ENCODE measurements at regions not wholly inside any gene's neighbourhood (a gene's known extent, or its start where the extent isn't known, plus 50 kb on each side); places are given as distances from the start of the nearest gene placed in this dataset.

GRCh38 chr1:72649211-72649888 lies 367.0 kb upstream of the NEGR1 start:
- Mint-ChIP-seq H3K4me3 (no peak overlapping the region), H3K27me3 (no peaks in the 10 kb centered on the region), H3K36me3 (ENCODE audit: low read depth) (no peaks in the 10 kb centered on the region), H3K4me1 (no peaks in the 10 kb centered on the region), H3K27ac (no peak overlapping the region)
- no peak for DNase-seq
- no peak for ATAC-seq
- no peaks in the 10 kb centered on the region for H3K9me3 ChIP-seq (ENCODE audit: control insufficient read depth, low read length, poor library complexity, severe bottlenecking)

GRCh38 chr1:72648465-72648864 lies 366.1 kb upstream of the NEGR1 start:
- H3K9me3 ChIP-seq (ENCODE audit: control insufficient read depth, low read length, poor library complexity, severe bottlenecking) = no peaks in the 10 kb centered on the region
- DNase-seq (no peak), ATAC-seq (no peak)
- Mint-ChIP-seq H3K4me3 (no peak overlapping the region), H3K4me1 (no peaks in the 10 kb centered on the region), H3K27me3 (no peaks in the 10 kb centered on the region), H3K36me3 (ENCODE audit: low read depth) (no peaks in the 10 kb centered on the region), H3K27ac (no peak overlapping the region)

GRCh38 chr1:72643142-72643541 lies 360.8 kb upstream of the NEGR1 start:
- DNase-seq (no peak), ATAC-seq (no peak)

GRCh38 chr1:72637593-72637992 lies 355.3 kb upstream of the NEGR1 start:
- Mint-ChIP-seq H3K27ac (no peak overlapping the region), H3K4me3 (no peak overlapping the region), H3K4me1 (no peaks in the 10 kb centered on the region), H3K27me3 (no peaks in the 10 kb centered on the region), H3K36me3 (ENCODE audit: low read depth) (no peaks in the 10 kb centered on the region)
- ATAC-seq (no peak), DNase-seq (no peak)
- peaks cover 4% of the 10 kb centered on the region for H3K9me3 ChIP-seq (ENCODE audit: control insufficient read depth, low read length, poor library complexity, severe bottlenecking)

More at GRCh38 chr1:72643142-72643541, 360.8 kb upstream of the NEGR1 start:
- no peaks in the 10 kb centered on the region for H3K4me1 Mint-ChIP-seq
- H3K9me3 ChIP-seq (ENCODE audit: control insufficient read depth, low read length, poor library complexity, severe bottlenecking) = peaks cover 4% of the 10 kb centered on the region
- no peaks in the 10 kb centered on the region for H3K36me3 Mint-ChIP-seq (ENCODE audit: low read depth)
- H3K4me3 Mint-ChIP-seq = no peak overlapping the region
- no peaks in the 10 kb centered on the region for H3K27me3 Mint-ChIP-seq
- no peak overlapping the region for H3K27ac Mint-ChIP-seq

GRCh38 chr1:72636631-72637030 lies 354.3 kb upstream of the NEGR1 start:
- H3K36me3 Mint-ChIP-seq (ENCODE audit: low read depth) = no peaks in the 10 kb centered on the region
- H3K27me3 Mint-ChIP-seq = no peaks in the 10 kb centered on the region

GRCh38 chr1:72635719-72636118 lies 353.4 kb upstream of the NEGR1 start:
- Mint-ChIP-seq H3K4me1 (no peaks in the 10 kb centered on the region), H3K27me3 (no peaks in the 10 kb centered on the region), H3K36me3 (ENCODE audit: low read depth) (no peaks in the 10 kb centered on the region), H3K4me3 (no peak overlapping the region), H3K27ac (no peak overlapping the region)
- ATAC-seq = no peak
- H3K9me3 ChIP-seq (ENCODE audit: control insufficient read depth, low read length, poor library complexity, severe bottlenecking) = peaks cover 4% of the 10 kb centered on the region
- no peak for DNase-seq

More at GRCh38 chr1:72636631-72637030, 354.3 kb upstream of the NEGR1 start:
- Mint-ChIP-seq H3K27ac (no peak overlapping the region), H3K4me3 (no peak overlapping the region), H3K4me1 (no peaks in the 10 kb centered on the region)
- DNase-seq (no peak), ATAC-seq (no peak)
- peaks cover 4% of the 10 kb centered on the region for H3K9me3 ChIP-seq (ENCODE audit: control insufficient read depth, low read length, poor library complexity, severe bottlenecking)

GRCh38 chr1:72634946-72635345 lies 352.6 kb upstream of the NEGR1 start:
- Mint-ChIP-seq H3K4me1 (no peaks in the 10 kb centered on the region), H3K27me3 (no peaks in the 10 kb centered on the region), H3K36me3 (ENCODE audit: low read depth) (no peaks in the 10 kb centered on the region), H3K27ac (no peak overlapping the region), H3K4me3 (no peak overlapping the region)
- ATAC-seq (no peak), DNase-seq (no peak)
- peaks cover 4% of the 10 kb centered on the region for H3K9me3 ChIP-seq (ENCODE audit: control insufficient read depth, low read length, poor library complexity, severe bottlenecking)

GRCh38 chr1:72631449-72631848 lies 349.1 kb upstream of the NEGR1 start:
- Mint-ChIP-seq H3K27ac (no peak overlapping the region), H3K4me1 (no peaks in the 10 kb centered on the region), H3K36me3 (ENCODE audit: low read depth) (no peaks in the 10 kb centered on the region), H3K27me3 (no peaks in the 10 kb centered on the region), H3K4me3 (no peak overlapping the region)
- DNase-seq = no peak
- ATAC-seq = no peak
- H3K9me3 ChIP-seq (ENCODE audit: control insufficient read depth, low read length, poor library complexity, severe bottlenecking) = peaks cover 2% of the 10 kb centered on the region

- no peak overlapping the region for H3K4me3 Mint-ChIP-seq
Measured at GRCh38 chr1:72623299-72623708, 341.0 kb upstream of the NEGR1 start.

GRCh38 chr1:72620453-72620852 lies 338.1 kb upstream of the NEGR1 start:
- Mint-ChIP-seq H3K4me3 (no peak overlapping the region), H3K27me3 (no peaks in the 10 kb centered on the region), H3K4me1 (no peaks in the 10 kb centered on the region), H3K27ac (no peak overlapping the region), H3K36me3 (ENCODE audit: low read depth) (no peaks in the 10 kb centered on the region)
- no peaks in the 10 kb centered on the region for H3K9me3 ChIP-seq (ENCODE audit: control insufficient read depth, low read length, poor library complexity, severe bottlenecking)
- ATAC-seq = no peak
- DNase-seq = no peak

More at GRCh38 chr1:72623299-72623708, 341.0 kb upstream of the NEGR1 start:
- Mint-ChIP-seq H3K36me3 (ENCODE audit: low read depth) (no peaks in the 10 kb centered on the region), H3K4me1 (no peaks in the 10 kb centered on the region), H3K27me3 (no peaks in the 10 kb centered on the region), H3K27ac (no peak overlapping the region)
- H3K9me3 ChIP-seq (ENCODE audit: control insufficient read depth, low read length, poor library complexity, severe bottlenecking) = peaks cover 2% of the 10 kb centered on the region
- ATAC-seq (no peak), DNase-seq (no peak)

- no peak overlapping the region for H3K4me3 Mint-ChIP-seq
- no peaks in the 10 kb centered on the region for H3K9me3 ChIP-seq (ENCODE audit: control insufficient read depth, low read length, poor library complexity, severe bottlenecking)
- no peak overlapping the region for H3K27ac Mint-ChIP-seq
- no peaks in the 10 kb centered on the region for H3K4me1 Mint-ChIP-seq
- H3K36me3 Mint-ChIP-seq (ENCODE audit: low read depth) = no peaks in the 10 kb centered on the region
- no peak for ATAC-seq
- no peaks in the 10 kb centered on the region for H3K27me3 Mint-ChIP-seq
- no peak for DNase-seq
Measured at GRCh38 chr1:72606216-72606810, 324.0 kb upstream of the NEGR1 start.

- no peaks in the 10 kb centered on the region for H3K36me3 Mint-ChIP-seq (ENCODE audit: low read depth)
- no peak for ATAC-seq
- no peak overlapping the region for H3K27ac Mint-ChIP-seq
- H3K9me3 ChIP-seq (ENCODE audit: control insufficient read depth, low read length, poor library complexity, severe bottlenecking) = no peaks in the 10 kb centered on the region
- no peak for DNase-seq
- no peak overlapping the region for H3K4me3 Mint-ChIP-seq
- H3K27me3 Mint-ChIP-seq = no peaks in the 10 kb centered on the region
- H3K4me1 Mint-ChIP-seq = no peaks in the 10 kb centered on the region
Measured at GRCh38 chr1:72601035-72601674, 318.8 kb upstream of the NEGR1 start.

GRCh38 chr1:72586023-72586685 lies 303.8 kb upstream of the NEGR1 start:
- H3K9me3 ChIP-seq (ENCODE audit: control insufficient read depth, low read length, poor library complexity, severe bottlenecking) = no peaks in the 10 kb centered on the region
- no peak for ATAC-seq
- no peaks in the 10 kb centered on the region for H3K36me3 Mint-ChIP-seq (ENCODE audit: low read depth)
- H3K27ac Mint-ChIP-seq = no peak overlapping the region
- H3K4me3 Mint-ChIP-seq = no peak overlapping the region
- no peaks in the 10 kb centered on the region for H3K4me1 Mint-ChIP-seq
- DNase-seq = no peak
- H3K27me3 Mint-ChIP-seq = no peaks in the 10 kb centered on the region

Measured in T-helper 17 cell (primary cell).